H9 (cell line): ENCODE measurements at regions not wholly inside any gene's neighbourhood (a gene's known extent, or its start where the extent isn't known, plus 50 kb on each side); places are given as distances from the start of the nearest gene placed in this dataset.

Experiments used
- DNase-seq: peaks from one replicate; pipeline ENCODE4 v3.0.0-alpha.2; 2017
- H2AFZ ChIP-seq: one replicate; pipeline ENCODE4 v1.6.1; 2013; ENCODE audit warnings: mild to moderate bottlenecking, low read length, control low read depth, moderate library complexity
- H2AK5ac ChIP-seq: 2 replicates; pipeline ENCODE4 v1.6.1; 2013; ENCODE audit warnings: low read length, control low read depth, mixed read lengths; ENCODE audit not compliant: insufficient read length
- H2BK120ac ChIP-seq: one replicate; pipeline ENCODE4 v1.6.1; 2013; ENCODE audit warnings: low read depth, mild to moderate bottlenecking, low read length, control low read depth, inconsistent platforms; ENCODE audit not compliant: poor library complexity, severe bottlenecking
- H2BK12ac ChIP-seq: 2 replicates; pipeline ENCODE4 v1.6.1; 2013; ENCODE audit warnings: low read length, control low read depth, mixed read lengths, low read depth; ENCODE audit not compliant: insufficient read length
- H2BK15ac ChIP-seq: 2 replicates; pipeline ENCODE4 v1.6.1; 2013; ENCODE audit warnings: low read depth, low read length, control low read depth
- H2BK20ac ChIP-seq: one replicate; pipeline ENCODE4 v1.6.1; 2013; ENCODE audit warnings: low read depth, mild to moderate bottlenecking, low read length, control low read depth, inconsistent platforms; ENCODE audit not compliant: poor library complexity, severe bottlenecking
- H2BK5ac ChIP-seq: 2 replicates; pipeline ENCODE4 v1.6.1; 2013; ENCODE audit warnings: low read length, control low read depth, mixed read lengths; ENCODE audit not compliant: insufficient read length
- H3K14ac ChIP-seq: 2 replicates; pipeline ENCODE4 v1.6.1; 2013; ENCODE audit warnings: low read length, control low read depth; ENCODE audit not compliant: insufficient read depth
- H3K18ac ChIP-seq: 2 replicates; pipeline ENCODE4 v1.6.1; 2013; ENCODE audit warnings: low read depth, mild to moderate bottlenecking, mixed read lengths, low read length, control low read depth; ENCODE audit not compliant: insufficient read length
- H3K23ac ChIP-seq: 2 replicates; pipeline ENCODE4 v1.6.1; 2013; ENCODE audit warnings: low read length, control low read depth, mixed read lengths, low read depth; ENCODE audit not compliant: insufficient read length
- H3K23me2 ChIP-seq: 2 replicates; pipeline ENCODE4 v1.6.1; 2013; ENCODE audit warnings: low read depth, mild to moderate bottlenecking, mixed read lengths, low read length, control low read depth; ENCODE audit not compliant: insufficient read length, poor library complexity, severe bottlenecking
- H3K27ac ChIP-seq: 2 replicates; pipeline ENCODE4 v1.5.1; 2013; ENCODE audit warnings: low read length, control low read depth, mixed read lengths, low read depth; ENCODE audit not compliant: insufficient read length
- H3K27me3 ChIP-seq: 2 replicates; pipeline ENCODE4 v1.6.1; 2013; ENCODE audit warnings: low read length, control low read depth, inconsistent platforms; ENCODE audit not compliant: insufficient read depth
- H3K4ac ChIP-seq: 2 replicates; pipeline ENCODE4 v1.6.1; 2013; ENCODE audit warnings: low read depth, mild to moderate bottlenecking, control low read depth, inconsistent platforms, low read length, moderate library complexity
- H3K4me1 ChIP-seq: 2 replicates; pipeline ENCODE4 v1.6.1; 2013; ENCODE audit warnings: low read length, control low read depth, inconsistent platforms; ENCODE audit not compliant: insufficient read depth
- H3K4me2 ChIP-seq: 2 replicates; pipeline ENCODE4 v1.6.1; 2013; ENCODE audit warnings: low read length, control low read depth, mixed read lengths; ENCODE audit not compliant: insufficient read length, insufficient read depth
- H3K56ac ChIP-seq: 2 replicates; pipeline ENCODE4 v1.6.1; 2013; ENCODE audit warnings: low read depth, mild to moderate bottlenecking, mixed read lengths, low read length, control low read depth; ENCODE audit not compliant: insufficient read length
- H3K79me1 ChIP-seq: 2 replicates; pipeline ENCODE4 v1.6.1; 2013; ENCODE audit warnings: low read depth, mild to moderate bottlenecking, moderate library complexity, low read length, control low read depth, inconsistent platforms; ENCODE audit not compliant: insufficient read depth, poor library complexity, severe bottlenecking
- H3K79me2 ChIP-seq: 2 replicates; pipeline ENCODE4 v1.6.1; 2013; ENCODE audit warnings: low read length, control low read depth, inconsistent platforms; ENCODE audit not compliant: insufficient read depth
- H3K9ac ChIP-seq: 2 replicates; pipeline ENCODE4 v1.6.1; 2013; ENCODE audit warnings: low read length, control low read depth, mixed read lengths; ENCODE audit not compliant: insufficient read length; ENCODE audit errors: extremely low read depth
- H3K9me3 ChIP-seq: one replicate; pipeline ENCODE4 v1.6.1; 2013; ENCODE audit warnings: low read depth, low read length, inconsistent platforms; ENCODE audit not compliant: control insufficient read depth
- H3T11ph ChIP-seq: one replicate; pipeline ENCODE4 v1.6.1; 2013; ENCODE audit warnings: mild to moderate bottlenecking, low read length, control low read depth, inconsistent platforms
- H4K20me1 ChIP-seq: one replicate; pipeline ENCODE4 v1.6.1; 2013; ENCODE audit not compliant: control insufficient read depth, insufficient read length, insufficient read depth
- H4K5ac ChIP-seq: 2 replicates; pipeline ENCODE4 v1.6.1; 2013; ENCODE audit warnings: low read depth, mild to moderate bottlenecking, mixed read lengths, low read length, control low read depth; ENCODE audit not compliant: insufficient read length
- H4K8ac ChIP-seq: replicated peaks from 2 replicates; pipeline ENCODE4 v1.6.1; 2013; ENCODE audit warnings: low read length, control low read depth, mixed read lengths, low read depth; ENCODE audit not compliant: insufficient read length
- H4K91ac ChIP-seq: 2 replicates; pipeline ENCODE4 v1.6.1; 2013; ENCODE audit warnings: low read depth, mild to moderate bottlenecking, moderate library complexity, mixed read lengths, low read length, control low read depth; ENCODE audit not compliant: insufficient read length
- H3K27ac Mint-ChIP-seq, 3 experiments: 2 replicates in 2 of 3; 3 replicates in 1 of 3; pipeline ENCODE4 v1.8.0; 2020 to 2021; ENCODE audit warnings: mixed read lengths in 3 of 3, mild to moderate bottlenecking in 1 of 3, moderate library complexity in 1 of 3
- H3K27me3 Mint-ChIP-seq: 2 replicates; pipeline ENCODE4 v1.8.0; 2021; ENCODE audit warnings: low read depth, mild to moderate bottlenecking, moderate library complexity, mixed read lengths
- H3K36me3 Mint-ChIP-seq, 3 experiments: 2 replicates in 2 of 3; 3 replicates in 1 of 3; pipeline ENCODE4 v1.8.0; 2020 to 2021; ENCODE audit warnings: low read depth in 3 of 3, mixed read lengths in 3 of 3; ENCODE audit not compliant: insufficient read depth in 1 of 3
- H3K4me1 Mint-ChIP-seq, 2 experiments: 2 replicates each; pipeline ENCODE4 v1.8.0; 2020; ENCODE audit warnings: mixed read lengths in 2 of 2
- H3K4me3 Mint-ChIP-seq, 2 experiments: 2 replicates in 1 of 2; 3 replicates in 1 of 2; pipeline ENCODE4 v1.8.0; 2020 to 2021; ENCODE audit warnings: mild to moderate bottlenecking in 2 of 2, mixed read lengths in 2 of 2, moderate library complexity in 1 of 2
- H3K9me3 Mint-ChIP-seq, 2 experiments: 2 replicates in 1 of 2; 3 replicates in 1 of 2; pipeline ENCODE4 v1.8.0; 2020; ENCODE audit warnings: mild to moderate bottlenecking in 2 of 2, mixed read lengths in 2 of 2, moderate library complexity in 1 of 2
- WGBS: extraction: QIAGEN DNeasy Blood & Tissue Kit; methylation state at CpG from one replicate; pipeline ENCODE4 v1.1.7; 2013; ENCODE audit warnings: missing lambda C conversion rate, low lambda C conversion rate, mixed read lengths; ENCODE audit not compliant: insufficient read length; ENCODE audit errors: extremely low coverage; 5-methylcytosine and 5-hydroxymethylcytosine counted together
- TF ChIP-seq, protein P1 (sequence below): fragments of 200-600 bp; sonication (generic); conservative IDR thresholded peaks from 3 replicates; pipeline ENCODE4 v1.8.0; 2021; ENCODE audit warnings: antibody characterized with exemption, mild to moderate bottlenecking

- no peaks in the 10 kb centered on the region for H3K27me3 ChIP-seq
- H4K8ac ChIP-seq, result no peak overlapping the region
- H3K4me3 Mint-ChIP-seq, result no peak overlapping the region
- peaks cover 0 to 14% (median 0%) of the 10 kb centered on the region in 3 experiments; a peak in 2 of 7 replicates for H3K36me3 Mint-ChIP-seq
- H2BK120ac ChIP-seq, result no peak overlapping the region
- no peak overlapping the region for H3K4me2 ChIP-seq
- WGBS, result no CpG with 5 or more reads among the region's 1 CpG
- H3K18ac ChIP-seq, result no peak overlapping the region
- peak overlapping the region in 1 of 3 experiments; percentile 36; a peak in 1 of 7 replicates for H3K27ac Mint-ChIP-seq
- no peak overlapping the region for H2BK20ac ChIP-seq
- no peak overlapping the region for H2BK5ac ChIP-seq
- H3K56ac ChIP-seq, result no peak overlapping the region
- H3K23me2 ChIP-seq, result no peaks in the 10 kb centered on the region
- H2BK15ac ChIP-seq, result no peak overlapping the region
- H3K14ac ChIP-seq, result no peak overlapping the region
- DNase-seq, result no peak
- no peaks in the 10 kb centered on the region for H3K79me2 ChIP-seq
- peaks cover 6 to 8% of the 10 kb centered on the region in 2 experiments for H3K4me1 Mint-ChIP-seq
- H2AFZ ChIP-seq, result no peak overlapping the region
- no peak overlapping the region for H2BK12ac ChIP-seq
- H3K9me3 ChIP-seq, result no peaks in the 10 kb centered on the region
- peaks cover 9 to 13% of the 10 kb centered on the region in 2 experiments for H3K9me3 Mint-ChIP-seq
- H4K20me1 ChIP-seq, result no peaks in the 10 kb centered on the region
- no peak overlapping the region for H3T11ph ChIP-seq
- H3K27ac ChIP-seq, result no peak overlapping the region
- no peak overlapping the region for H4K91ac ChIP-seq
- H3K79me1 ChIP-seq, result no peaks in the 10 kb centered on the region
- H3K4me1 ChIP-seq, result no peaks in the 10 kb centered on the region
- H3K9ac ChIP-seq, result no peak overlapping the region
- TF ChIP-seq, protein P1, sequence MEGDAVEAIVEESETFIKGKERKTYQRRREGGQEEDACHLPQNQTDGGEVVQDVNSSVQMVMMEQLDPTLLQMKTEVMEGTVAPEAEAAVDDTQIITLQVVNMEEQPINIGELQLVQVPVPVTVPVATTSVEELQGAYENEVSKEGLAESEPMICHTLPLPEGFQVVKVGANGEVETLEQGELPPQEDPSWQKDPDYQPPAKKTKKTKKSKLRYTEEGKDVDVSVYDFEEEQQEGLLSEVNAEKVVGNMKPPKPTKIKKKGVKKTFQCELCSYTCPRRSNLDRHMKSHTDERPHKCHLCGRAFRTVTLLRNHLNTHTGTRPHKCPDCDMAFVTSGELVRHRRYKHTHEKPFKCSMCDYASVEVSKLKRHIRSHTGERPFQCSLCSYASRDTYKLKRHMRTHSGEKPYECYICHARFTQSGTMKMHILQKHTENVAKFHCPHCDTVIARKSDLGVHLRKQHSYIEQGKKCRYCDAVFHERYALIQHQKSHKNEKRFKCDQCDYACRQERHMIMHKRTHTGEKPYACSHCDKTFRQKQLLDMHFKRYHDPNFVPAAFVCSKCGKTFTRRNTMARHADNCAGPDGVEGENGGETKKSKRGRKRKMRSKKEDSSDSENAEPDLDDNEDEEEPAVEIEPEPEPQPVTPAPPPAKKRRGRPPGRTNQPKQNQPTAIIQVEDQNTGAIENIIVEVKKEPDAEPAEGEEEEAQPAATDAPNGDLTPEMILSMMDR, result no peak
- no peak overlapping the region for H4K5ac ChIP-seq
- H3K4ac ChIP-seq, result no peak overlapping the region
- peaks cover 5% of the 10 kb centered on the region for H3K27me3 Mint-ChIP-seq
- no peak overlapping the region for H3K23ac ChIP-seq
- H2AK5ac ChIP-seq, result no peak overlapping the region
Observed at GRCh38 chr6:165864925-165865324, 201.9 kb upstream of the PDE10A start.
